IPS-18a (cell line): ENCODE measurements at regions not wholly inside any gene's neighbourhood (a gene's known extent, or its start where the extent isn't known, plus 50 kb on each side); places are given as distances from the start of the nearest gene placed in this dataset.

Source experiments
- H3K27ac ChIP-seq: one replicate; pipeline ENCODE4 v1.5.1; 2013; ENCODE audit warnings: low read length
- H3K27me3 ChIP-seq: one replicate; pipeline ENCODE4 v1.6.1; 2013; ENCODE audit warnings: mild to moderate bottlenecking, low read length; ENCODE audit not compliant: control insufficient read depth, insufficient read depth
- H3K36me3 ChIP-seq: one replicate; pipeline ENCODE4 v1.6.1; 2013; ENCODE audit warnings: low read depth, low read length; ENCODE audit not compliant: control insufficient read depth
- H3K4me1 ChIP-seq: one replicate; pipeline ENCODE4 v1.6.1; 2013; ENCODE audit warnings: low read depth, low read length; ENCODE audit not compliant: control insufficient read depth
- H3K4me3 ChIP-seq: one replicate; pipeline ENCODE4 v1.5.1; 2013; ENCODE audit warnings: low read length
- H3K9ac ChIP-seq: one replicate; pipeline ENCODE4 v1.6.1; 2013; ENCODE audit warnings: mild to moderate bottlenecking, low read length, moderate library complexity
- H3K9me3 ChIP-seq: one replicate; pipeline ENCODE4 v1.6.1; 2013; ENCODE audit warnings: low read depth, low read length; ENCODE audit not compliant: control insufficient read depth

DNA sequence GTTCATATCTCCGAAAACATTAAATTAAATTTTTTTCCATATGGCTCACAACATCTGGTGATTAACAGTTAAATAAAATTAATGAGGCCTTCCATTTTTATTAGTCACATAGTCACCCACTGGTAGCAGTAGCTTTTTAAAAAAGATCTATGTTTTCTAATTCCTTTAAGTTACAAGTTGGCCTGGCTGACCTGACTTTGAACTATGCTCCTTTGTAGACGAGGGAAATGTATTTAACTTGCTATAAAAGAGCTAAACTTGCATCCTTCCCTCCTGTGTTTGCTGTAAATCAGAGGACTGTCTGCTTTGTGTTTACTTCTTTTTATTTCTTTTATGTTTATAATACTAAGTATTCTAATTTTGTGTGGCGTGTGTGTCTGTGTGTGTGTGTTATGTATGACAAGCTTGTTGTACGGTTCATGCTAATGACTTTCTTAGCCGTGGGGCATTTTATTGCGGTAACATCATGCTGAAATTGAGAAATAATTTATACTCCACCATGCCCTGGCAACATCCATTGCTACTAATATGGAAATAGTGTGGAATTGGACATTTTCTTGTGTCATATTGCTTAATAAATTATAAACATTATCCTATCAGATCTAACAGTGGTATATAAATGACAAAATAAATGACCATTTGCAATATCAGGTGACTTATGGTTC, 241.7 kb downstream of the SNCA start:
- Histone ChIP-seq H3K36me3 (no peaks in the 10 kb centered on the region), H3K27ac (no peak overlapping the region), H3K27me3 (peaks cover 28% of the 10 kb centered on the region), H3K4me3 (no peak overlapping the region), H3K4me1 (no peaks in the 10 kb centered on the region), H3K9me3 (no peaks in the 10 kb centered on the region), H3K9ac (no peak overlapping the region)

DNA sequence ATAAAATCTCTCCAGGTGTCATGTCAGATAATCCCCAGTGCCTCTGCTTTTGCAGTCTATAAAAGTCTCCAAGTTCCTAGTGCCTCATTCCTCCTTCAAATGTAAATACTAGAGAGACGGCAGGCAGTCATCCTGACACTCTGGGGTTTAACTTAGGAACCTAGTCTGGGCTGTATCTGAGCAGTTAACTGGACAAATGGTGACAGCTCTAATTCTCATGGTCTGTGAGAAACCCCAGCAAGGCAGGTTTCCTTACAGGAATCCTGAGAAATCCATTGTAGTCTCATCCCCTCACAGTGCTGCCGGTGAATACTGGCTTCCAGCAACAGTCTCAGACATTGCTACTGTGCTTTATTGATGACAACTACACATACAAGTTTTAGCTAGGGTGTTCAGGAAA, 246.8 kb downstream of the SNCA start:
- Histone ChIP-seq H3K27ac (no peak overlapping the region), H3K36me3 (no peaks in the 10 kb centered on the region), H3K4me1 (no peaks in the 10 kb centered on the region), H3K27me3 (peaks cover 57% of the 10 kb centered on the region), H3K4me3 (no peak overlapping the region), H3K9me3 (no peaks in the 10 kb centered on the region), H3K9ac (no peak overlapping the region)

DNA sequence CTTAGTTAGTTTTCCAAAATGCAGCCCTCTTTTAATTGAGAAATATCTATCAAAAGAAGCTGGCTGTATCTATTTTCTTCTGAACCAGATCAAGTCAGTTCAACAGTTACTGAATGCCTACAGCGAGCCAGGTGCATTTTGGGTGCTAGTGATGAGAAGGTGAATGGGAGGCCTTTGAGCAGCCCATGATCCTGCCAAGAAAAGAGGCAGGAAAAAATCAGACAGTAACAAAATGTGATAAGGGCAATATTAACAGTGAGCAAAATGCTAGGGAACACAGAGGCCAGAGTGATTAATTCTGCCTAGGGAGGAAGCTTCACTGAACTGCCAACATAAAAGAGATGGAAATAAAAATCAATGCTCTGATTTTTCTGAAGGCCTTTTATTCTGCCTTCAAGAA, 248.5 kb downstream of the SNCA start:
- Histone ChIP-seq H3K36me3 (no peaks in the 10 kb centered on the region), H3K27ac (no peak overlapping the region), H3K27me3 (peaks cover 48% of the 10 kb centered on the region)

DNA sequence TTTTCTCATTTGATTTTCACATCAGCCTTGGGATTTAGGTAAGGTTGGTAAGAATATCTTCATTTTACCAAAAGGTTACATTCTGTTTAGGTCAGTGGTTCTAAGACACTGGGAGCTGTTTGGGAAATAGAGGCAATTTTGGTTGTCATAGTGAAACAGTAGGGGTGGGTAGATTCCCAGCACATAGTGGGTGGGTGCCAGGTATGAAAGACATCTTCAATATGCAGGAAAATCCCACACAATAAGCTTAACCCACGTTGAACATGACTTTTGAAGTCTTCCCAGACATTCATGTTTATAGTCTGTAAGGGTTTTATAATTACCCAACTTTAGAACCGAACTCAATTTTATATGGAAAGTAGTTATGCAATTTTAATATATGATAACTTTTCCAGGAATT, 249.6 kb downstream of the SNCA start:
- Histone ChIP-seq H3K4me1 (no peaks in the 10 kb centered on the region), H3K9me3 (no peaks in the 10 kb centered on the region), H3K36me3 (no peaks in the 10 kb centered on the region), H3K4me3 (no peak overlapping the region), H3K9ac (no peak overlapping the region), H3K27ac (no peak overlapping the region), H3K27me3 (peaks cover 48% of the 10 kb centered on the region)

More for the DNA sequence above, 248.5 kb downstream of the SNCA start:
- Histone ChIP-seq H3K9me3 (no peaks in the 10 kb centered on the region), H3K4me1 (no peaks in the 10 kb centered on the region), H3K9ac (no peak overlapping the region), H3K4me3 (no peak overlapping the region)

DNA sequence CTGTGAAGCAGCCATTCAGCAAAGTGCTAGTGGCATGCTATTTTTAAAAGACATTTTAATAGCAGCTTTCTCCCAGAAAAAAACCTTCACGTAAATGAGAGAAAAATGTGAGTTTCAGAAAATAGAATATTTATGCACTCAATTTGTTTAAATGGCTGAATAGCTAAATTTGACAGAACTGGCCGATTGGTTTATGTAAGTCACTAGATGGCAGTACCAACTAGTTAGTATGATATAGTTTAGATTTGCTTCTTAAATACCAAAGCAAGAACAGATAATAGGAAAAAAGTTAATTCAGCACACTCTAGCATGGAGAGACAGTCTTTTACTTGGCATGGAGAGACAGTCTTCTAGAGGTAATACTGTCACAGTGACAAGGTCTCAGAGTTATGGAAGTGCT, 250.1 kb downstream of the SNCA start:
- Histone ChIP-seq H3K27ac (no peak overlapping the region), H3K36me3 (no peaks in the 10 kb centered on the region), H3K9me3 (no peaks in the 10 kb centered on the region), H3K4me3 (no peak overlapping the region), H3K9ac (no peak overlapping the region), H3K4me1 (no peaks in the 10 kb centered on the region), H3K27me3 (peaks cover 46% of the 10 kb centered on the region)

DNA sequence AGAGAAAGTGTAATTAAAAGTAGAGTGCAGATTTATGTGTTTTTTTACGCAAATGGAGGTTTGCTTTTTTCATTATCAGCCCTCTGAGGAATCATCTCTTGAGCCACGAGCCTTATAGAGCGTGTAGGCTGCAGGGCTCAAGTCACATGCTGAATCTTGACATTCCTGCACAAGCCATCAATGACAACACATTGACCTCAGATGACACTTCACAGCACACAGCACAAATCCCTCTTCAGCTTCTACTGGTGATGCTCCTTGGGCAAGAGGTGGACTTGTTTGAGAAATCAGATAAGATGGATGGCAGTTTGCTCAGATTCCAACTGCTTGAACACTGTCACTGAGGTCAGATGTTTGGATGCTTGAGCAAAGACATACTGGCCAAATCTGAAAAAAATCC, 250.6 kb downstream of the SNCA start:
- Histone ChIP-seq H3K27ac (no peak overlapping the region), H3K4me1 (no peaks in the 10 kb centered on the region), H3K9ac (no peak overlapping the region), H3K36me3 (no peaks in the 10 kb centered on the region), H3K9me3 (no peaks in the 10 kb centered on the region), H3K27me3 (peaks cover 40% of the 10 kb centered on the region), H3K4me3 (no peak overlapping the region)

DNA sequence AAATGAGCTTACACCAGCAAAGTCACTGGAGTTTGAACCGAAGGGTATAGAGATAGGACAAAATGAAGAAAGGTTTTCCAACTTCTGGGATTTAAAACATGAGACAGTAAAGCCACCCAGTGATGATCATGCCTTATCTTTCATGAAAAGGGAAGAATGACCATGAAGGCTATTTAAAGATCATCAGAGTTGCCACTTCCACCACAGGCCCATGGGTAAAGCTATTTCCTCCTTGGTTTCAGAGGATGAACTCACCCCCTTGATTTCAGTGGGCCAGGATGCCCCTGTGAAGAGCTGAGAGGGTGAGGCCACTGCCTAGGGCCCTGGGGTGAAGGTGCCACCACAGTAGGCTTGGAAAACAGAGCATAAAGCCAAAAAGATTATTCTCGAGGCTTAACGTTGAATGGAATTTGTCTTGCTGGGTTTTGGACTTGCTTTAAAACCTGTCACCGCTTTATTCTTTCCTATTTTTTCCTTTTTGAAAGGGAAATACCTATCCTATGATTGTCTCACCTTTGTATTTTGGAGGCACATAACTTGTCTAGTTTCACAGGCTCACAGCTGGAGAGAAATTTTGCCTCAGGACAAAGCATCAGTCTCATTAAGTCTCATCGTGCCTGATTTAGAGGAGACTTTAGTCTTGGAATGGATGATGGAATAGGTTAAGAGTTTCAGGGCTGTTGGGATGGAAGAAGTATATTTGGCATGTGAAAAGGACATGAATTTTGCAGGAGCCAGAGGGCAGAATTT, 254.0 kb downstream of the SNCA start:
- Histone ChIP-seq H3K4me1 (no peaks in the 10 kb centered on the region), H3K27me3 (peaks cover 7% of the 10 kb centered on the region), H3K9me3 (no peaks in the 10 kb centered on the region), H3K9ac (no peak overlapping the region), H3K4me3 (no peak overlapping the region), H3K36me3 (no peaks in the 10 kb centered on the region), H3K27ac (no peak overlapping the region)

DNA sequence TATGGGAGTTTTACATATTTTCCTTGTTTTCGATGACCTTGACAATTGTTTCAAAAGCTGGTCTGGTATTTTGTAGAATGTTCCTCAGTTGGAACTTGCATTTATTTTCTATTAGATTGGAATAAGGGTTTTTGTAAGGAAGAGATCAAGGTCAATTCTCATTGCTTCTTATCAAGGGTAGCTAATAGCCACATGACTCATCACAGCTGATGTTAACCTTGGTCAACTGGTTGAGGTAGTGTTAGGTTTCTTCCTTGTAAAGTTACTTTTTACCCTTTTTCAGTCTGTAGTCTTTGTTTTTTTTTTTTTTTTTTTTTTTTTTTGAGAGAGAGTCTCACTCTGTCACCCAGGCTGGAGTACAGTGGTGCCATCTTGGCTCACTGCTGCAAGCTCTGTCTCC, 257.2 kb downstream of the SNCA start:
- Histone ChIP-seq H3K27ac (no peak overlapping the region), H3K36me3 (no peaks in the 10 kb centered on the region), H3K9ac (no peak overlapping the region), H3K4me1 (no peaks in the 10 kb centered on the region), H3K9me3 (no peaks in the 10 kb centered on the region), H3K4me3 (no peak overlapping the region), H3K27me3 (no peaks in the 10 kb centered on the region)

DNA sequence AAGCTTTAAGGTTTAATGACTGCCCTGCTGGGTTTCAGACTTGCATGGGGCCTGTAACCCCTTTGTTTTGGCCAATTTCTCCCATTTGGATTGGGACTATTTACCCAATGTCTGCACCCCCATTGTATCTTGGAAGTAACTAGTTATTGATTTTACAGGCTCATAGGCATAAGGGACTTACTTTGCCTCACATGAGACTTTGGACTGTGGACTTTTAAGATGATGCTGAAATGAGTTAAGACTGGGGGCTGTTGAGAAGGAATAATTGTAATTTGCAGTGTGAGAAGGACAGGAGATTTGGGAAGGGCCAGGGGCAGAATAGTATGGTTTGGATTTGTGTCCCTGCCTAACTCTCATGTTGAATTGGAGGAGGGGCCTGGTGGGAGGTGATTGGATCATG, 260.7 kb downstream of the SNCA start:
- no peak overlapping the region for H3K27ac ChIP-seq
- H3K4me1 ChIP-seq: no peaks in the 10 kb centered on the region
- no peak overlapping the region for H3K9ac ChIP-seq
- H3K27me3 ChIP-seq: no peaks in the 10 kb centered on the region
- H3K9me3 ChIP-seq: no peaks in the 10 kb centered on the region
- H3K36me3 ChIP-seq: no peaks in the 10 kb centered on the region
- no peak overlapping the region for H3K4me3 ChIP-seq

DNA sequence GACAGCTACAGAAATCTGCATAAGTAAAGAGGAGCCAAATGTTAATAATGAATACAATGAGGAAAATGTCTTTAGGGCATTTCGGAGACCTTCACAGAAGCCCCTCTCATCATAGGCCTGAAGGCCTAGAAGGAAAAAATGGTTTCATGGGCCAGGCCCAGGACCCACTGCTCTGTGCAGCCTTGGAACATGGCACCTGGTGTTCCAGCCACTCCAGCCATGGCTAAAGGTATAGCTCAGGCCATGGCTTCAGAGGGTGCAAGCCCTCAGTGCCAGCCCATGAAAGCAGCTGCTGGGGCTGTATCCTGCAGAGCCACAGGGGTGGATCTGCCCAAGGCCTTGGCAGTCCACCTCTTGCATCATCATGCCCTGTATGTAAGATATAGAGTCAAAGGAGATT, 261.1 kb downstream of the SNCA start:
- Histone ChIP-seq H3K9me3 (no peaks in the 10 kb centered on the region), H3K27ac (no peak overlapping the region), H3K4me3 (no peak overlapping the region), H3K36me3 (no peaks in the 10 kb centered on the region), H3K9ac (no peak overlapping the region), H3K27me3 (no peaks in the 10 kb centered on the region), H3K4me1 (no peaks in the 10 kb centered on the region)

DNA sequence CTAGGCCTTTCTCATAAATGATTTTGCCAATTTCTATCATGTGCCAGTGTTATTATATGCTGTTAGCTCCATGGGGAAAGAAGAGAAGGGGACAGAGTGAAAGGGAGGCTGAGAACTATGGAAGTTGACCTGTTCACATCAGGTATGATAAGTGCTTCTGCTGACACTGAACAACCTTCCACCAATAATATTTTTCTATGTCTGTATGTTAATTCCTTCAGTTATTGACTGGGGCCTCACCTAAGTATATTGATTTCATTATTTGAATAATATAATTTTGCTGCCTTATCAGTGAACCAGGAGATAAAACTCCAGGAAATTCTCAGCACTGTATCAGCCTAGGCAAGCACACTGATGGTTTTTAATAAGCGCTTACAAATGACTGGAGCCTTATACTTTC, 262.8 kb downstream of the SNCA start:
- Histone ChIP-seq H3K4me1 (no peaks in the 10 kb centered on the region), H3K27ac (no peak overlapping the region), H3K27me3 (no peaks in the 10 kb centered on the region)

DNA sequence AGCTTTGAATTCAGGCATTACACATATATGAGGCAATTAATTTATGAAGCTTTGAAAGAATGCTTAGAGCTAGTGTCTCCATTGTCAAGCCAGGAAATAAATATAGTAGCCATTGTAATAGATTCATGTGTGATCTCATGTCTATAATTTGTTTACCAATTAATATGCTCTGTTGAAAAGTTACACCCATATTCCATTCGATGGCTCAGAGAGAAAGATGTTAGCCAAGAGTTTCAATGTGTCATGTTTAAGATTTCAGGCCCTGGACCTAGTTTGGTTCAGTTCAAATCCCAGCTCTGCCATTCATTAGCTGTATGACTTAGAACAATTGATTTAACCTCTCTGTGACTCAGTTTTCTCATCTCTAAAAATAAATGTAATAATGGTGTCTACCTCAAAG, 263.3 kb downstream of the SNCA start:
- H3K4me3 ChIP-seq: no peak overlapping the region
- H3K36me3 ChIP-seq: no peaks in the 10 kb centered on the region
- H3K4me1 ChIP-seq: no peaks in the 10 kb centered on the region
- H3K9ac ChIP-seq: no peak overlapping the region
- no peaks in the 10 kb centered on the region for H3K27me3 ChIP-seq
- no peak overlapping the region for H3K27ac ChIP-seq
- H3K9me3 ChIP-seq: no peaks in the 10 kb centered on the region

More for the DNA sequence above, 262.8 kb downstream of the SNCA start:
- Histone ChIP-seq H3K9me3 (no peaks in the 10 kb centered on the region), H3K36me3 (no peaks in the 10 kb centered on the region), H3K9ac (no peak overlapping the region), H3K4me3 (no peak overlapping the region)
